DOHH2 (cell line): ENCODE measurements at regions not wholly inside any gene's neighbourhood (a gene's known extent, or its start where the extent isn't known, plus 50 kb on each side); places are given as distances from the start of the nearest gene placed in this dataset.

Source experiments
- EZH2phosphoT487 ChIP-seq: fragments of 200-600 bp; sonication (generic); IDR thresholded peaks from 2 replicates; pipeline ENCODE4 v1.6.1; 2017; ENCODE audit warnings: borderline replicate concordance, mild to moderate bottlenecking, antibody characterized with exemption, low read length, moderate library complexity, mixed read lengths
- TF ChIP-seq, protein P1 (sequence below): fragments of 200-600 bp; sonication (generic); IDR thresholded peaks from one replicate; pipeline ENCODE4 v1.5.1; 2014; ENCODE audit warnings: antibody characterized with exemption, mild to moderate bottlenecking, low read depth, low read length; ENCODE audit not compliant: poor library complexity, severe bottlenecking

DNA sequence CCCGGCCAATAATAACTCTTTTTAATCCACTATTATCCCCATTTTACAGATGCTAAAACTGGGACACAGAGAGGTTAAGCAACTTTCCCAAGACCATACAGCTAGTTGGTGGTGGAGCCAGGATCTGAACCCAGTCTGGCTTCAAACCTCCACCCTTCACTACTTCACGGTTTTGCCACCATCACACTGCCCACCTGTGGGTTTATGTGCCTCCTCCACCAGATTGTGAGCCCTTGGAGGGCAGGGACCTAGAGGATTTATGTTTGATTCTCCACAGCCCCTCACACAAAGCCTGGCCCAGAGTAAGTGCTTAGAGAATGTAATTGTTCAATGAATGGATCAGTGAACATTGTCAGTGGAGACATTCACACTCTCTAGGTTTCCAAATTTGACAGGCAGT, 153.4 kb upstream of the MYCN start:
- TF ChIP-seq, protein P1, sequence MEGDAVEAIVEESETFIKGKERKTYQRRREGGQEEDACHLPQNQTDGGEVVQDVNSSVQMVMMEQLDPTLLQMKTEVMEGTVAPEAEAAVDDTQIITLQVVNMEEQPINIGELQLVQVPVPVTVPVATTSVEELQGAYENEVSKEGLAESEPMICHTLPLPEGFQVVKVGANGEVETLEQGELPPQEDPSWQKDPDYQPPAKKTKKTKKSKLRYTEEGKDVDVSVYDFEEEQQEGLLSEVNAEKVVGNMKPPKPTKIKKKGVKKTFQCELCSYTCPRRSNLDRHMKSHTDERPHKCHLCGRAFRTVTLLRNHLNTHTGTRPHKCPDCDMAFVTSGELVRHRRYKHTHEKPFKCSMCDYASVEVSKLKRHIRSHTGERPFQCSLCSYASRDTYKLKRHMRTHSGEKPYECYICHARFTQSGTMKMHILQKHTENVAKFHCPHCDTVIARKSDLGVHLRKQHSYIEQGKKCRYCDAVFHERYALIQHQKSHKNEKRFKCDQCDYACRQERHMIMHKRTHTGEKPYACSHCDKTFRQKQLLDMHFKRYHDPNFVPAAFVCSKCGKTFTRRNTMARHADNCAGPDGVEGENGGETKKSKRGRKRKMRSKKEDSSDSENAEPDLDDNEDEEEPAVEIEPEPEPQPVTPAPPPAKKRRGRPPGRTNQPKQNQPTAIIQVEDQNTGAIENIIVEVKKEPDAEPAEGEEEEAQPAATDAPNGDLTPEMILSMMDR = no peak
- TF ChIP-seq EZH2phosphoT487 = no peak
